ENCODE measurements at regions not wholly inside any gene's neighbourhood (a gene's known extent, or its start where the extent isn't known, plus 50 kb on each side); places are given as distances from the start of the nearest gene placed in this dataset.

DNA sequence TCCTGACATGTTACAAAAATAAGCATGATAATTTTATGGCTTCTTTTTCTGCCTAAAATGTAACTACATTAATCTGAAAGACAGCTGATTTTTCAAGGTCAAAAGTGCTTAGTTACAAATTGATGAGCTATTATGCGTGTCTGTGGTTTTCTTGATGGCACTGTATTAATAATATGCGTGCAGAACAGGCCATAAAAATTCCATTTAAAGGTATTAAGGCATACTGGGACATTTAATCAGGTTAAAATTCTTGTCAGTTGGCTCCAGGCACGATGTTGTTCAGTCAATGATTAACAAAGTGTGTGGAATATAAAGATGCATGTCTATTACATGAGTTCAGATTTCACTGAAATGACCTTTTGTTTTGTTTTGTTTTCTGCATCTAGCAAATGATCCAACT is 420.1 kb upstream of the ZNF804A start:
- TF ChIP-seq POLR2AphosphoS5 (IDR thresholded peaks at IDR 0.05; ENCODE audit: low read depth, low read length) = no peak
- TF ChIP-seq POLR2A (IDR thresholded peaks at IDR 0.05; ENCODE audit: low read depth, low read length) = no peak
